ENCODE measurements at regions not wholly inside any gene's neighbourhood (a gene's known extent, or its start where the extent isn't known, plus 50 kb on each side); places are given as distances from the start of the nearest gene placed in this dataset.

DNA sequence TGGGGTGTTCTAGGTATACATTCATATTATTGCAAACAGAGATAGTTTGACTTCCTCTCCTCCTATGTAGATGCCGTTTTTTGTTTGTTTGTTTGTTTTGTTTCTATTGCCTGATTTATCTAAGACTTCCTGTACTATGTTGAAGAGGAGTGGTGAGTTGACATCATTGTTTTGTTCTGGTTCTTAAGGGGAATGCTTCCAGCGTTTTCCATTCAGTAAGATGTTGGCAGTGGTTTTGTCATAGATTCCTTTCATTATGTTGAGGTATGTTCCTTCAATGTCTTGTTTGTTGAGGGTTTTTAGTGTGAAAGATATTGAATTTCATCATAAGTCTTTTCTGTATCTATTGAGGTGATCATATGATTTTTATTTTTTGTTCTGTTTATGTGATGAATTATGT lies 401.6 kb upstream of the EPHA5 start:
- TF ChIP-seq CSRNP3 (CRISPR knock-in tag; IDR thresholded peaks at IDR 0.05) = no peak
- no peak for TF ChIP-seq ZNF565 (CRISPR knock-in tag; conservative IDR thresholded peaks at IDR 0.05; ENCODE audit: low read depth)
- no peak for TF ChIP-seq ISL1 (CRISPR knock-in tag; IDR thresholded peaks at IDR 0.05)
- TF ChIP-seq ZNF70 (CRISPR knock-in tag; IDR thresholded peaks at IDR 0.05) = no peak
- no peak for TF ChIP-seq ZFP30 (CRISPR knock-in tag; IDR thresholded peaks at IDR 0.05)
- TF ChIP-seq ARNTL (CRISPR knock-in tag; IDR thresholded peaks at IDR 0.05; ENCODE audit: borderline replicate concordance, low read depth) = no peak
- no peak for TF ChIP-seq PATZ1 (CRISPR knock-in tag; IDR thresholded peaks at IDR 0.05; ENCODE audit: borderline replicate concordance)
- TF ChIP-seq ZNF8 (CRISPR knock-in tag; IDR thresholded peaks at IDR 0.05) = no peak
- no peak for TF ChIP-seq ESRRG (CRISPR knock-in tag; IDR thresholded peaks at IDR 0.05)
- TF ChIP-seq, protein P1, sequence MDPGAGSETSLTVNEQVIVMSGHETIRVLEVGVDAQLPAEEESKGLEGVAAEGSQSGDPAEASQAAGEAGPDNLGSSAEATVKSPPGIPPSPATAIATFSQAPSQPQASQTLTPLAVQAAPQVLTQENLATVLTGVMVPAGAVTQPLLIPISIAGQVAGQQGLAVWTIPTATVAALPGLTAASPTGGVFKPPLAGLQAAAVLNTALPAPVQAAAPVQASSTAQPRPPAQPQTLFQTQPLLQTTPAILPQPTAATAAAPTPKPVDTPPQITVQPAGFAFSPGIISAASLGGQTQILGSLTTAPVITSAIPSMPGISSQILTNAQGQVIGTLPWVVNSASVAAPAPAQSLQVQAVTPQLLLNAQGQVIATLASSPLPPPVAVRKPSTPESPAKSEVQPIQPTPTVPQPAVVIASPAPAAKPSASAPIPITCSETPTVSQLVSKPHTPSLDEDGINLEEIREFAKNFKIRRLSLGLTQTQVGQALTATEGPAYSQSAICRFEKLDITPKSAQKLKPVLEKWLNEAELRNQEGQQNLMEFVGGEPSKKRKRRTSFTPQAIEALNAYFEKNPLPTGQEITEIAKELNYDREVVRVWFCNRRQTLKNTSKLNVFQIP (CRISPR knock-in tag; IDR thresholded peaks at IDR 0.05; ENCODE audit: borderline replicate concordance, low read depth) = no peak
- no peak for TF ChIP-seq CREB5 (CRISPR knock-in tag; IDR thresholded peaks at IDR 0.05; ENCODE audit: low read depth)
- TF ChIP-seq PPARA (CRISPR knock-in tag; IDR thresholded peaks at IDR 0.05; ENCODE audit: borderline replicate concordance) = no peak
- no peak for TF ChIP-seq BACH2 (CRISPR knock-in tag; IDR thresholded peaks at IDR 0.05; ENCODE audit: borderline replicate concordance)
- ATAC-seq = no peak

- TF ChIP-seq ZFP30 (CRISPR knock-in tag; IDR thresholded peaks at IDR 0.05) (no peak), TOX (CRISPR knock-in tag; IDR thresholded peaks at IDR 0.05; ENCODE audit: borderline replicate concordance) (no peak), ARNTL (CRISPR knock-in tag; IDR thresholded peaks at IDR 0.05; ENCODE audit: borderline replicate concordance, low read depth) (no peak), TCF4 (CRISPR knock-in tag; IDR thresholded peaks at IDR 0.05; ENCODE audit: borderline replicate concordance) (no peak), ESRRG (CRISPR knock-in tag; IDR thresholded peaks at IDR 0.05) (no peak), ZNF565 (CRISPR knock-in tag; conservative IDR thresholded peaks at IDR 0.05; ENCODE audit: low read depth) (no peak), RARB (CRISPR knock-in tag; IDR thresholded peaks at IDR 0.05) (no peak), ZNF8 (CRISPR knock-in tag; IDR thresholded peaks at IDR 0.05) (no peak), ZC3H10 (CRISPR knock-in tag; IDR thresholded peaks at IDR 0.05) (no peak), ZNF70 (CRISPR knock-in tag; IDR thresholded peaks at IDR 0.05) (no peak), PPARA (CRISPR knock-in tag; IDR thresholded peaks at IDR 0.05; ENCODE audit: borderline replicate concordance) (no peak), PATZ1 (CRISPR knock-in tag; IDR thresholded peaks at IDR 0.05; ENCODE audit: borderline replicate concordance) (no peak), ZFP3 (CRISPR knock-in tag; IDR thresholded peaks at IDR 0.05) (no peak), CSRNP3 (CRISPR knock-in tag; IDR thresholded peaks at IDR 0.05) (no peak), OSR1 (CRISPR knock-in tag; IDR thresholded peaks at IDR 0.05) (no peak), CREB5 (CRISPR knock-in tag; IDR thresholded peaks at IDR 0.05; ENCODE audit: low read depth) (no peak), CSDC2 (CRISPR knock-in tag; IDR thresholded peaks at IDR 0.05) (no peak), GLIS3 (CRISPR knock-in tag; IDR thresholded peaks at IDR 0.05) (no peak)
- TF ChIP-seq, protein P2, sequence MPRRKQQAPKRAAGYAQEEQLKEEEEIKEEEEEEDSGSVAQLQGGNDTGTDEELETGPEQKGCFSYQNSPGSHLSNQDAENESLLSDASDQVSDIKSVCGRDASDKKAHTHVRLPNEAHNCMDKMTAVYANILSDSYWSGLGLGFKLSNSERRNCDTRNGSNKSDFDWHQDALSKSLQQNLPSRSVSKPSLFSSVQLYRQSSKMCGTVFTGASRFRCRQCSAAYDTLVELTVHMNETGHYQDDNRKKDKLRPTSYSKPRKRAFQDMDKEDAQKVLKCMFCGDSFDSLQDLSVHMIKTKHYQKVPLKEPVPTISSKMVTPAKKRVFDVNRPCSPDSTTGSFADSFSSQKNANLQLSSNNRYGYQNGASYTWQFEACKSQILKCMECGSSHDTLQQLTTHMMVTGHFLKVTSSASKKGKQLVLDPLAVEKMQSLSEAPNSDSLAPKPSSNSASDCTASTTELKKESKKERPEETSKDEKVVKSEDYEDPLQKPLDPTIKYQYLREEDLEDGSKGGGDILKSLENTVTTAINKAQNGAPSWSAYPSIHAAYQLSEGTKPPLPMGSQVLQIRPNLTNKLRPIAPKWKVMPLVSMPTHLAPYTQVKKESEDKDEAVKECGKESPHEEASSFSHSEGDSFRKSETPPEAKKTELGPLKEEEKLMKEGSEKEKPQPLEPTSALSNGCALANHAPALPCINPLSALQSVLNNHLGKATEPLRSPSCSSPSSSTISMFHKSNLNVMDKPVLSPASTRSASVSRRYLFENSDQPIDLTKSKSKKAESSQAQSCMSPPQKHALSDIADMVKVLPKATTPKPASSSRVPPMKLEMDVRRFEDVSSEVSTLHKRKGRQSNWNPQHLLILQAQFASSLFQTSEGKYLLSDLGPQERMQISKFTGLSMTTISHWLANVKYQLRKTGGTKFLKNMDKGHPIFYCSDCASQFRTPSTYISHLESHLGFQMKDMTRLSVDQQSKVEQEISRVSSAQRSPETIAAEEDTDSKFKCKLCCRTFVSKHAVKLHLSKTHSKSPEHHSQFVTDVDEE (CRISPR knock-in tag; IDR thresholded peaks at IDR 0.05) = no peak
- TF ChIP-seq, protein P1 (CRISPR knock-in tag; IDR thresholded peaks at IDR 0.05; ENCODE audit: borderline replicate concordance, low read depth) = no peak
- ATAC-seq = no peak
Observed at GRCh38 chr4:66062921-66063320, 392.6 kb upstream of the EPHA5 start.
